ENCODE measurements at regions not wholly inside any gene's neighbourhood (a gene's known extent, or its start where the extent isn't known, plus 50 kb on each side); places are given as distances from the start of the nearest gene placed in this dataset.

DNA sequence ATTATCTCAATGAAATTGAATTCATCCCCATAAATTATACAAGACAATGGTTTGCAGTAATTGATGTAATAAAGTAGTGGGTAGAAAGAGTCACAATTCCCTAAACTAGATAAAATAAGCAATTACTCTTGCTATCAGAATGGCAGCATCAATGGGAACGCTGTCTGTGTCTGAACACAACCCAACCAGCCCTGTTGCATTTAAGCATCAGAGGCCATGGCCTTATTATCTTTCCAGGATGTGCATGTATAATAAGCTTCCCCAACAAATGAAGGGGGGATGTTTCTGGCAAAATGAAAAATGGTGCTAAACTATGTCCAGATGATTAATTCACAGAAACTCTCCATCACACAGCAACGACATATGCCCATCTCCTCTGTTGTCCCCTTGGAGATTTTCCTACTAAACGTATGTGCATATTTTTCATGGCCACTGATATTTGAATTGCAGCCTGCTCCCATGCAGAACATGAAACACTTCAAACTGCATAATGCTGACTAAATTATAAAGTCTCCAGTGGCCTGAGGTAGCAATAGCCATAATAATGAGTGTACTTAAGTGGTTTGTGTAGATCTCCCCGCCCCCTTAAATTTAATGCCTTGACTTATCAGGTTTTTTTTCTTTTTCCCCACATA is 306.9 kb upstream of the ADAMTS16 start:
- Histone ChIP-seq H3K4me3 (ENCODE audit: low read depth, low read length) (no peak overlapping the region), H3K4me1 (ENCODE audit: insufficient read depth) (no peaks in the 10 kb centered on the region), H3K27ac (ENCODE audit: low read depth) (no peak overlapping the region), H3K36me3 (ENCODE audit: insufficient read depth) (no peaks in the 10 kb centered on the region)
- WGBS = 57% methylated on average over 4 of the region's 4 CpGs
- peak; percentile 1 for DNase-seq (ENCODE audit: extremely low spot score)

DNA sequence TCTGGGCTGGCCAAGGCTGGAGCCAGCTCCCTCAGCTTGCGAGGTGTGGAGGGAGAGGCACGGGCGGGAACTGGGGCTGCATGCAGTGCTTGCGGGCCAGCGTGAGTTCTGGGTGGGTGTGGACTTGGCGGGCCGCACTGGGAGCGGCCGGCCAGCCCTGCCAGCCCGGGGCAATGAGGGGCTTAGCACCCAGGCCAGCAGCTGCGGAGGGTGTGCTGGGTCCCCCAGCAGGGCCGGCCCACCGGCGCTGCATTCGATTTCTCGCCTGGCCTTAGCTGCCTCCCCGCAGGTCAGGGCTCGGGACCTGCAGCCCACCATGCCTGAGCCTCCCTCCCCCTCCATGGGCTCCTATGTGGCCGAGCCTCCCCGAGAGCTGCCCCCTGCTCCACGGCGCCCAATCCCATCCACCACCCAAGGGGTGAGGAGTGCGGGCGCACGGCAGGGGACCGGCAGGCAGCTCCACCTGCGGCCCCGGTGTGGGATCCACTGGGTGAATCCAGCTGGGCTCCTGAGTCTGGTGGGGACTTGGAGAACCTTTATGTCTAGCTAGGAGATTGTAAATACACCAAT is 302.6 kb upstream of the ADAMTS16 start:
- DNase-seq (ENCODE audit: extremely low spot score) = no peak
- no peaks in the 10 kb centered on the region for H3K4me1 ChIP-seq (ENCODE audit: insufficient read depth)
- H3K36me3 ChIP-seq (ENCODE audit: insufficient read depth) = no peaks in the 10 kb centered on the region
- 92% methylated on average over 28 of the region's 28 CpGs for WGBS
- no peak overlapping the region for H3K4me3 ChIP-seq (ENCODE audit: low read depth, low read length)
- H3K27ac ChIP-seq (ENCODE audit: low read depth) = no peak overlapping the region

DNA sequence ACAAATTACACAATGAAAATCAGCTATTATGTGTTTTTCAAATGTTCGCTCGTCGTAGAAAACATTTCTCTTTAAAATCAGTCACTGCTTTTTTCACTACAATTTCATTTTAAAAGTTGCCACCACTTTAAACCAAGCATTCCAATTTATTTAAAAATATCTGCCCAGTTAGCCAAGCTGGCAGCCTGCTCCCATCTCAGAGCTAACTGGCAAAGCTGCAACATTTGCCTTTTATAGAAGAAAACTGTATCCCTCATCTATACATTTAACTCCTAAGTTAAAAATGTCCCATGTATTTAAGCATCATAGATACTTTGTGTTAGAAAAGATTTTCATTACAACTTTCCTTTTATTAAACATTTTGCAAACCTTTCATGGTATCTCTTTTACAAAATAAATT is 294.9 kb upstream of the ADAMTS16 start:
- Histone ChIP-seq H3K36me3 (ENCODE audit: insufficient read depth) (no peaks in the 10 kb centered on the region), H3K4me3 (ENCODE audit: low read depth, low read length) (no peak overlapping the region), H3K4me1 (ENCODE audit: insufficient read depth) (no peaks in the 10 kb centered on the region), H3K27ac (ENCODE audit: low read depth) (no peak overlapping the region)
- whole genome bisulfite sequencing = 89% methylated on average over 3 of the region's 3 CpGs
- no peak for DNase-seq (ENCODE audit: extremely low spot score)

DNA sequence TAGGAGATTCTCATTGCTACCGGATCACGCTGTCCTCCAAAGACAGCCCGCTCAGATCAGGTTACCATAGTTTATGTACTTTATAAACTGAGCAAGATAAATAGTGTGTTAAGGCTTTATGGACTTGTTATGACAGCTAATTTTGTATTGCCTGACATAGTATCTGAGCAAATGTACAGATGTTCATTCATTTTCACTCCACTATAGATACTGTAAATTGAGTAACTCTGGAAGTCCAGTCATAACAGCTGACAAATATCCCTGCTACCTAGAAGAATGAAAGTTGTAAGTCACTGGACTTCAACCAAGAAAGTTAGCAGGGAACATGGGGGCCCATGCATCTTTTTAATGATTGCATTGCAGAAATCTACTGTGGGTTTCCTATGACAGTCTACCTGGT is 292.4 kb upstream of the ADAMTS16 start:
- DNase-seq (ENCODE audit: extremely low spot score) = no peak
- Histone ChIP-seq H3K4me1 (ENCODE audit: insufficient read depth) (no peaks in the 10 kb centered on the region), H3K4me3 (ENCODE audit: low read depth, low read length) (no peak overlapping the region), H3K27ac (ENCODE audit: low read depth) (no peak overlapping the region), H3K36me3 (ENCODE audit: insufficient read depth) (no peaks in the 10 kb centered on the region)
- 36% methylated on average over 3 of the region's 3 CpGs for WGBS

DNA sequence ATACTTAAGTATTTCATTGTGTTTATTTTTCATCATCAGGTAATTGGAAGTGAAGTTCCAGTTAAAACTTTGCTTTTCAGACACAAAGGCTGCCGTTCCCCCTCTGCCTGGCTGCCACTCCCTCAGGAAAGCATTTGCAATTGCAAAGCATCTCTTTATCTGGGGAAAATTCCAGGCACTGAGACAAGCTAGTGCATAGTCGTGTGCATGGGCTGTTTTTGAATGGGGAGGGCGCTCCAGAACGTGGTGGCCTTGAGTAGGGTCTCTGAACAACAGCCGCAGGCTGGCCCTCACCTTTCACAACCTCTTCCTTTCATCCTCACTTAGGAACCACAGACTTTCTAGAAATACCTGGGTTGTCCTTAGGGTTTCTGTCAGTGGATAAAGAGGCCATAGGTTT is 285.1 kb upstream of the ADAMTS16 start:
- H3K27ac ChIP-seq (ENCODE audit: low read depth) = no peak overlapping the region
- no peak for DNase-seq (ENCODE audit: extremely low spot score)
- H3K4me3 ChIP-seq (ENCODE audit: low read depth, low read length) = no peak overlapping the region
- H3K4me1 ChIP-seq (ENCODE audit: insufficient read depth) = no peaks in the 10 kb centered on the region
- WGBS = 46% methylated on average over 5 of the region's 5 CpGs
- no peaks in the 10 kb centered on the region for H3K36me3 ChIP-seq (ENCODE audit: insufficient read depth)

DNA sequence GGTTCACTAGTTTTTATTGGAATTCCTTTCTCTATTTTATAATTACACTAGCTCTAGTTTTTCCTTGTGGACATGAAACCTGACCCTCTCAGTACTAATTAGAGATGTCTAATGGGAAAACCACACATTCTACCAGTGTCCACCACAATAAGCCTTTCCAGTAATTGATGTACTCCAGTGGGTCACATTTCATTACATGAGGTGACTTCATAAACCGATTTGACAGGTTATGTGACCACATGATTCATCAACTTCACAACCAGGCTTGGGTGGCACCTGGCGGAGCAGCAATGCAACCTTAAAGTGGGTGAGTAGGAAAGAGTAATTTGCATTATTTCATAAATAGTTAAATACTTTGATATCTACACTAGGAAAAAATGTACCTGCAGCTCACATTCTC is 284.2 kb upstream of the ADAMTS16 start:
- H3K4me1 ChIP-seq (ENCODE audit: insufficient read depth) = no peaks in the 10 kb centered on the region
- no peak overlapping the region for H3K27ac ChIP-seq (ENCODE audit: low read depth)
- H3K36me3 ChIP-seq (ENCODE audit: insufficient read depth) = no peaks in the 10 kb centered on the region
- DNase-seq (ENCODE audit: extremely low spot score) = no peak
- H3K4me3 ChIP-seq (ENCODE audit: low read depth, low read length) = no peak overlapping the region
- WGBS = 88% methylated on average over 2 of the region's 2 CpGs

DNA sequence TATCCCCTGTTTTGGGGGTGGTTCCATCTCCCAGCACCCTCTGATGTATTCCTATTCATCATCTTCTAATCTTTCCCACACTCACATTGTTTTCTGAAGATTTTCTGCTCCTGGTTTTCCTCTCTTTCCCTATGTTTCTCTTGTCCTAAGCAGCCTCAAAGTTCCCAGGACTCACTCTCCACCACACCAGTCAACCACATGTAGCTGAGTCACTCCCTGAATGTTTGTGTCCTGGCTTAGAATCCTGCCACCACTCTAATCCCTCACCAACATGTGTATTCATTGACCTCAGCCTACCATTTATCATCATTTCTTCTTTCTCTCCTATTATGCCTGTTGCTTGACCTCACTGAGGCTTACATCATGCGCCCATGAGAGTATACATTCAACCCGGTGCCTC is 282.4 kb upstream of the ADAMTS16 start:
- no peak for DNase-seq (ENCODE audit: extremely low spot score)
- 94% methylated on average over 2 of the region's 2 CpGs for WGBS
- Histone ChIP-seq H3K4me3 (ENCODE audit: low read depth, low read length) (no peak overlapping the region), H3K4me1 (ENCODE audit: insufficient read depth) (no peaks in the 10 kb centered on the region), H3K27ac (ENCODE audit: low read depth) (no peak overlapping the region), H3K36me3 (ENCODE audit: insufficient read depth) (no peaks in the 10 kb centered on the region)

DNA sequence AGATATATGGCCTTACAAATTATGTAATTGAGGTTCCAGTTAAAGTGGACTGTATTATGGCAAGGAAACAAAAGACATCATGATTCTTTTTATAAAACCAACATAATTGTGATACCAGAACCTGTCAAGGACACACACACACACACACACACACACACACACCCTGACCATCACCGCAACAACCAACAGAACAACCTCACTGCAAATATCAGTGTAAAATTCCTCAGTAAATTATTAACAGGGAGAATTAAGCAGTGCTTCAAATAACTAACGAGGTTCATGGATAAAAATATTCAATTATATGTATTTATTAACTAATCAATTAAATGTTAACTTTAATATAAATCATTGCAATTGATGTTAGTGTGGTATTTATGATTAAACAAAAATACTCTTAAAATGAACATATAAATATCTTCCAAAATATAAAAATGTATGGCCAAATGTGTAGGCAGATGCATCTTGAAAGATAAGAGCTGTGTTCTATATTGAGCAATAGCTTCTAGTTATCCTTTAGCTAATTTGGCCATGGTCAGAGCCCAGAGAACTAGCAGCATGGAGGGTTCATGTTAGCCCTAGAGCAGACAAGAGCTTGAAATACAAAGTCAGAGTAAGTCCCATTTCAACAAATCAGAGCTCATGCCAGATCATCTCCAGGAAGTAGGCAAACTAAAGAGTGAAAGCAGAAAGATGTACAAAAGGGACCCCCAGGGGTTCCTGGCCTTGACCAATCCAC is 280.5 kb upstream of the ADAMTS16 start:
- H3K36me3 ChIP-seq (ENCODE audit: insufficient read depth) = no peaks in the 10 kb centered on the region
- H3K4me1 ChIP-seq (ENCODE audit: insufficient read depth) = no peaks in the 10 kb centered on the region
- H3K4me3 ChIP-seq (ENCODE audit: low read depth, low read length) = no peak overlapping the region
- H3K27ac ChIP-seq (ENCODE audit: low read depth) = no peak overlapping the region
- WGBS = 87% methylated on average over 2 of the region's 2 CpGs
- no peak for DNase-seq (ENCODE audit: extremely low spot score)

DNA sequence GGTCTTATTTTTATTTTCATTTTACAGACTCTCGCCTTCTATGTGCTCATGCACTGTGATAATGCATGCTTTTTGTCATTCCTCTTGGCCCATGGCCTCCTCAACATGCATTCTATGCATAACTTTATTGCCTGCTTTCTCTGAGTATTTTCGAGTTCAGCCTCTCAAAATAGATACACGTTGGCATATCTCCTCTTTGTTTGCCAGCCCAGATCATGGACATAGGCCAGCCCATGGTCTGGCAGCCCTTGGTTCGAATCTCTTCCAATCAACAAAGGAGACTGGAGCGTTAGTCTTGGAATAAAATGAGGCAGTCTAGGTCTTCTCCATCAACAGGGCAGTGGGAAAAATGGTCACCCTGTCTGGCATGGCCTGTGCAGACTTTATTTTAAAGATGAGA is 279.5 kb upstream of the ADAMTS16 start:
- Histone ChIP-seq H3K4me1 (ENCODE audit: insufficient read depth) (no peaks in the 10 kb centered on the region), H3K36me3 (ENCODE audit: insufficient read depth) (no peaks in the 10 kb centered on the region), H3K27ac (ENCODE audit: low read depth) (no peak overlapping the region), H3K4me3 (ENCODE audit: low read depth, low read length) (no peak overlapping the region)
- WGBS = 51% methylated on average over 5 of the region's 5 CpGs
- no peak for DNase-seq (ENCODE audit: extremely low spot score)

DNA sequence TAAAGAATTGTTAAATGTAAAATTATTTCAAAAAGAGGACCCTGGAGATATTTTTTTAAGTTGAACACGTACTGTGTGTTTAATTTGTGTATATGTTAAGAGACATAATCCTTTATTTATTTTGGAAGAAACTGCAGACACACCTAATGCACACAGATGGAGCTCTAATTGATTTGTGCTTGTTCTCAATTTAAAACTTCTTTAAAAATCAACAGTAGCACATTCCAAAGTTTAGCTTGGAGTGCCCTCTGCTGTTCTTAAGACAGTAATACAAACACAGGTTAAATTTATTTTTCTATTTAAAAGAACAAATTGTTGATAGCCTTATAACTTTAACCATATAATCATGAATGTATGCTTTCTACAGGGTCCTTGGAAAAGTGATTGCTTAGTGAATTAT is 277.6 kb upstream of the ADAMTS16 start:
- Histone ChIP-seq H3K4me3 (ENCODE audit: low read depth, low read length) (no peak overlapping the region), H3K4me1 (ENCODE audit: insufficient read depth) (no peaks in the 10 kb centered on the region), H3K27ac (ENCODE audit: low read depth) (no peak overlapping the region), H3K36me3 (ENCODE audit: insufficient read depth) (no peaks in the 10 kb centered on the region)
- DNase-seq (ENCODE audit: extremely low spot score) = no peak
- WGBS = 20% methylated on average over 1 of the region's 1 CpG

DNA sequence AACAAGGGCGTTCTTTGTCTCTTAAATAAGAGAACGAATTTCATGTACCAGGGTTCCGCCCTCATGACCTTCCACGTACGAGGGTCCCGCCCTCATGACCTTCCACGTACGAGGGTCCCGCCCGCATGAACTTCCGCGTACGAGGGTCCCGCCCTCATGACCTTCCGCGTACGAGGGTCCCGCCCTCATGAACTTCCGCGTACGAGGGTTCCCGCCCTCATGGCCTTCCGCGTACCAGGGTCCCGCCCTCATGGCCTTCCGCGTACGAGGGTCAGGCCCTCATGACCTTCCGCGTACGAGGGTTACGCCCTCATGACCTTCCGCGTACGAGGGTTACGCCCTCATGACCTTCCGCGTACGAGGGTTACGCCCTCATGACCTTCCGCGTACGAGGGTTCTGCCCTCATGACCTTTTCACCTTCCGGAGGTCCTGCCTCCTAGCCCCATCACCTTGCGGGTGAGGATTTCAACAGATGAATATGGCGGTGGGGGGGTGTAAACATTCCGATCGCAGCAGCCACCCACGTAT is 273.9 kb upstream of the ADAMTS16 start:
- H3K4me3 ChIP-seq (ENCODE audit: low read depth, low read length) = no peak overlapping the region
- WGBS = 96% methylated on average over 49 of the region's 49 CpGs
- no peak overlapping the region for H3K27ac ChIP-seq (ENCODE audit: low read depth)
- no peaks in the 10 kb centered on the region for H3K4me1 ChIP-seq (ENCODE audit: insufficient read depth)
- no peaks in the 10 kb centered on the region for H3K36me3 ChIP-seq (ENCODE audit: insufficient read depth)
- no peak for DNase-seq (ENCODE audit: extremely low spot score)

DNA sequence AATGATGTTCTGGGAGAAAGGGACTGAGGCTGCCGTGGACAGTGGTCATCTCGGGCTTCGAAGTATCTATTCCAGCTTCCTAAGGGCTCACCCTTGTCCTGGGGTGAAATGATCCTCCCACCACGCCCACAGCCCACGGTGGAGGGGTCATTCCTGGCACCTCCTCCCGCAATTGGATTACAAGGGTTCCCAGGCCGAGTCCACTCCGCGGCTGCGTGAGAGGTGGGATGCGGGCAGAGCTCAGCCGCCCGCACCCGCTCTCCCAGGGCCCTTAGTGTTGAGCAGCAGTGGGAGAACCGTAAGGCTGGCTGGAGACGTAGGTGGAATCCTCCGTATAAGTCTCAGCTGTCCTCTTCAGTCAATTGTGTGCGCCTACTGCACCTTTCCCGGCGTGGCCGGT is 273.3 kb upstream of the ADAMTS16 start:
- Histone ChIP-seq H3K27ac (ENCODE audit: low read depth) (no peak overlapping the region), H3K4me1 (ENCODE audit: insufficient read depth) (no peaks in the 10 kb centered on the region), H3K36me3 (ENCODE audit: insufficient read depth) (no peaks in the 10 kb centered on the region), H3K4me3 (ENCODE audit: low read depth, low read length) (no peak overlapping the region)
- WGBS = 98% methylated on average over 21 of the region's 21 CpGs
- DNase-seq (ENCODE audit: extremely low spot score) = no peak

DNA sequence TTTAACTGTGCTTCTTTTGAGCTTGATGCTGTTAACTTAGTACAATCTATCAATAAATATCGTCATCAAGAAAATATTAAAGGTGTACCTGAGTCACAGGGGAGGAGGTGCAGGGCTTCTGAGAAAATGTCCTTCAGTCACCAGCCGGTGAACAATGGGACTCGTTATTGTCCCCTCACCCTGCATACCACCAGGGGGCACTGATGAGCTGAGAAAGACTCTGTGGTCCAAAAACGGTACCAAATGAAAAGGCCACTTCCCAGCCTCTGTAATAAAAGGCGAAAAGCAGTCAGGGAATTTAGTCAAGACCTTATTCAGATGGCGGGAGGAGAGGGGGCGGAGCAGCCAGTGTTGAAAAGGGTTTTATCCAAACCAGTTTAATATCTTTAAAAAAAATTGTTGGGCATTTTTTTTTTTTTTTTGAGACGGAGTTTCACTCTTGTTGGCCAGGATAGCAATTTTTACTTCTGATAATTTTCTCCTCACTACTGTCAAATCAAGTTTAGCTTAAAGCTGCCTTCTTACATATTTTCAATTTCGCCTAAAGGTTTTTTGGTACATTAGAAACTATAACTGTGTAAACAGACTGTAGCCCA is 271.9 kb upstream of the ADAMTS16 start:
- Histone ChIP-seq H3K4me3 (ENCODE audit: low read depth, low read length) (no peak overlapping the region), H3K4me1 (ENCODE audit: insufficient read depth) (no peaks in the 10 kb centered on the region), H3K36me3 (ENCODE audit: insufficient read depth) (no peaks in the 10 kb centered on the region), H3K27ac (ENCODE audit: low read depth) (no peak overlapping the region)
- 37% methylated on average over 9 of the region's 9 CpGs for WGBS
- DNase-seq (ENCODE audit: extremely low spot score) = no peak

DNA sequence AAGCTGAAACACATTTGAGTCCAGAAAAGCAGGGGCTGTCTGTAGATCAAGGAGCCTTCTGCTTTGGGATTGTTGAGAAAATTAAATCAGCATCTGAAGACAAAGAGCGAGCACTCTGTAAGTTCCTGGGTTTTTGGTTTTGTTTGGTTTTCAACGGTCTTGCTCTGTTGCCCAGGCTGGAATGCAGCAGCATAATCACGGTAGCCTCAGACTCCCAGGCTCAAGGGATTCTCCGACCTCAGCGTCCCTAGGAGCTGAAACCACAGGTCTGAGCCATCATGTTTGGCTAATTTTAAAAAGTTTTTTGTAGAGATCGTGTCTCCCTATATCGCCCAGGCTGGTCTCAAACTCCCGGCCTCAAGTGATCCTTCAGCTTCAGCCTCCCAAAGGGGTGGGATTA is 266.5 kb upstream of the ADAMTS16 start:
- 79% methylated on average over 8 of the region's 8 CpGs for WGBS
- no peaks in the 10 kb centered on the region for H3K4me1 ChIP-seq (ENCODE audit: insufficient read depth)
- DNase-seq (ENCODE audit: extremely low spot score) = no peak

More for the DNA sequence above, 266.5 kb upstream of the ADAMTS16 start:
- Histone ChIP-seq H3K36me3 (ENCODE audit: insufficient read depth) (no peaks in the 10 kb centered on the region), H3K27ac (ENCODE audit: low read depth) (no peak overlapping the region), H3K4me3 (ENCODE audit: low read depth, low read length) (no peak overlapping the region)

Data from urinary bladder (tissue), 3 donors.